ENCODE measurements at regions not wholly inside any gene's neighbourhood (a gene's known extent, or its start where the extent isn't known, plus 50 kb on each side); places are given as distances from the start of the nearest gene placed in this dataset.

DNA sequence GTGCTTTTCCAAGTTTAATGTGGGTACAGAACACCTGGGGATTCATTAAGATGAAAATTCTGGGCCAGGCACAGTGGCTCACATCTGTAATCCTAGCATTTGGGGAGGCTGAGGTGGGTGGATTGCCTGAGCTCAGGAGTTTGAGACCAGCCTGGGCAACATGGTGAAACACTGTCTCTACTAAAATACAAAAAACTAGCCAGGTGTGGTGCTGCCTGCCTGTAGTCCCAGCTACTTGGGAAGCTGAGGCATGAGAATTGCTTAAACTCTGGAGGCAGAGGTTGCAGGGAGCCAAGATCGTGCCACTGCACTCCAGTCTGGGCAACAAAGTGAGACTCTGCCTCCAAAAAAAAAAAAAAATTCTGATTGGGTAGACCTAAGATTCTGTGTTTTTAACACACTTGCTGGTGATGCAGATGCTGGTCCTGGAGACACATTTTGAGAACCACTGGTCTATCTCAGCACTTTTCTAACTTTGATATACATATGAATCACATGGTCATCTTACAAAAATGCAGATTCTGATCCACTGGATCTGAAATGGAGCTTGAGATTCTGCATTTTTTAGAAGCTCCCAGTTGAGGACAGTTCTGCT, 223.8 kb upstream of the SATB1 start:
- TF ChIP-seq, protein P1, sequence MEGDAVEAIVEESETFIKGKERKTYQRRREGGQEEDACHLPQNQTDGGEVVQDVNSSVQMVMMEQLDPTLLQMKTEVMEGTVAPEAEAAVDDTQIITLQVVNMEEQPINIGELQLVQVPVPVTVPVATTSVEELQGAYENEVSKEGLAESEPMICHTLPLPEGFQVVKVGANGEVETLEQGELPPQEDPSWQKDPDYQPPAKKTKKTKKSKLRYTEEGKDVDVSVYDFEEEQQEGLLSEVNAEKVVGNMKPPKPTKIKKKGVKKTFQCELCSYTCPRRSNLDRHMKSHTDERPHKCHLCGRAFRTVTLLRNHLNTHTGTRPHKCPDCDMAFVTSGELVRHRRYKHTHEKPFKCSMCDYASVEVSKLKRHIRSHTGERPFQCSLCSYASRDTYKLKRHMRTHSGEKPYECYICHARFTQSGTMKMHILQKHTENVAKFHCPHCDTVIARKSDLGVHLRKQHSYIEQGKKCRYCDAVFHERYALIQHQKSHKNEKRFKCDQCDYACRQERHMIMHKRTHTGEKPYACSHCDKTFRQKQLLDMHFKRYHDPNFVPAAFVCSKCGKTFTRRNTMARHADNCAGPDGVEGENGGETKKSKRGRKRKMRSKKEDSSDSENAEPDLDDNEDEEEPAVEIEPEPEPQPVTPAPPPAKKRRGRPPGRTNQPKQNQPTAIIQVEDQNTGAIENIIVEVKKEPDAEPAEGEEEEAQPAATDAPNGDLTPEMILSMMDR (IDR thresholded peaks at IDR 0.05) = no peak
- no peak for TF ChIP-seq EZH2phosphoT487 (IDR thresholded peaks at IDR 0.05)

Data from neural progenitor cell (in vitro differentiated cells).